Breast epithelium (tissue), 3 donors: ENCODE measurements at regions not wholly inside any gene's neighbourhood (a gene's known extent, or its start where the extent isn't known, plus 50 kb on each side); places are given as distances from the start of the nearest gene placed in this dataset.

Experiments used
- POLR2AphosphoS5 ChIP-seq, 3 donors: sonication (generic); formaldehyde crosslinking; IDR thresholded peaks; one replicate each; pipeline ENCODE4 v1.6.1; 2017; ENCODE audit warnings: antibody characterized with exemption in 3 of 3
- TF ChIP-seq, protein P1 (sequence below), 3 donors: fragments of 450-650 bp; IDR thresholded peaks; one replicate each; pipeline ENCODE4 v1.5.1; 2016 to 2017; ENCODE audit warnings: antibody characterized with exemption in 3 of 3, mild to moderate bottlenecking in 3 of 3, moderate library complexity in 3 of 3

- TF ChIP-seq, protein P1, sequence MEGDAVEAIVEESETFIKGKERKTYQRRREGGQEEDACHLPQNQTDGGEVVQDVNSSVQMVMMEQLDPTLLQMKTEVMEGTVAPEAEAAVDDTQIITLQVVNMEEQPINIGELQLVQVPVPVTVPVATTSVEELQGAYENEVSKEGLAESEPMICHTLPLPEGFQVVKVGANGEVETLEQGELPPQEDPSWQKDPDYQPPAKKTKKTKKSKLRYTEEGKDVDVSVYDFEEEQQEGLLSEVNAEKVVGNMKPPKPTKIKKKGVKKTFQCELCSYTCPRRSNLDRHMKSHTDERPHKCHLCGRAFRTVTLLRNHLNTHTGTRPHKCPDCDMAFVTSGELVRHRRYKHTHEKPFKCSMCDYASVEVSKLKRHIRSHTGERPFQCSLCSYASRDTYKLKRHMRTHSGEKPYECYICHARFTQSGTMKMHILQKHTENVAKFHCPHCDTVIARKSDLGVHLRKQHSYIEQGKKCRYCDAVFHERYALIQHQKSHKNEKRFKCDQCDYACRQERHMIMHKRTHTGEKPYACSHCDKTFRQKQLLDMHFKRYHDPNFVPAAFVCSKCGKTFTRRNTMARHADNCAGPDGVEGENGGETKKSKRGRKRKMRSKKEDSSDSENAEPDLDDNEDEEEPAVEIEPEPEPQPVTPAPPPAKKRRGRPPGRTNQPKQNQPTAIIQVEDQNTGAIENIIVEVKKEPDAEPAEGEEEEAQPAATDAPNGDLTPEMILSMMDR (IDR thresholded peaks at IDR 0.05) = no peak
- TF ChIP-seq POLR2AphosphoS5 (IDR thresholded peaks at IDR 0.05) = no peak
These were observed 57.5 kb upstream of the PAPPA start for GRCh38 chr9:116096046-116096445.
